Activated B cell treated with CpG ODN at 0.5 μM for 24 hours (primary cell): ENCODE measurements at regions not wholly inside any gene's neighbourhood (a gene's known extent, or its start where the extent isn't known, plus 50 kb on each side); places are given as distances from the start of the nearest gene placed in this dataset.

Source experiments
- ATAC-seq: fragments of 200-7000 bp; cut with Tn5 transposase; one replicate; pipeline ENCODE4 v1.10.0; 2021; ENCODE audit warnings: low read depth, mild to moderate bottlenecking, moderate library complexity
- CTCF ChIA-PET: fragments of 350-600 bp; sonication (Branson Sonifier 250); formaldehyde crosslinking; loops from one replicate; lab custom pipeline; 2021; ENCODE audit warnings: antibody characterized with exemption; lab: Charles Lee
- POLR2A ChIA-PET: fragments of 350-600 bp; sonication (Branson Sonifier 250); formaldehyde crosslinking; loops from one replicate; lab custom pipeline; 2021; ENCODE audit warnings: antibody characterized with exemption; lab: Charles Lee
- DNase-seq: peaks from one replicate; pipeline ENCODE4 v3.0.0; 2022
- H3K27ac Mint-ChIP-seq: one replicate; pipeline ENCODE4 v1.8.0; 2020; ENCODE audit warnings: mixed read lengths
- H3K27me3 Mint-ChIP-seq: one replicate; pipeline ENCODE4 v1.8.0; 2021; ENCODE audit warnings: mixed read lengths
- H3K36me3 Mint-ChIP-seq: one replicate; pipeline ENCODE4 v1.8.0; 2021; ENCODE audit warnings: low read depth, mixed read lengths
- H3K4me1 Mint-ChIP-seq: one replicate; pipeline ENCODE4 v1.8.0; 2021; ENCODE audit warnings: mixed read lengths
- H3K4me3 Mint-ChIP-seq: one replicate; pipeline ENCODE4 v1.8.0; 2020; ENCODE audit warnings: mild to moderate bottlenecking, mixed read lengths
- H3K9me3 Mint-ChIP-seq: one replicate; pipeline ENCODE4 v1.8.0; 2020; ENCODE audit warnings: mixed read lengths
- CTCF ChIP-seq: fragments of 200-600 bp; IDR thresholded peaks from one replicate; pipeline ENCODE4 v1.8.0; 2022; ENCODE audit warnings: antibody characterized with exemption, mild to moderate bottlenecking
- intact Hi-C: fragments of 100-400 bp; cut with micrococcal nuclease; formaldehyde crosslinking; loops from one replicate; pipeline ENCODE4 v1.15.1; 2024

- H3K27me3 Mint-ChIP-seq, result peaks cover 27% of the 10 kb centered on the region
- intact Hi-C loops, result no loop called here
- no peaks in the 10 kb centered on the region for H3K4me1 Mint-ChIP-seq
- no peaks in the 10 kb centered on the region for H3K36me3 Mint-ChIP-seq
- POLR2A ChIA-PET, result no interaction called here
- H3K27ac Mint-ChIP-seq, result no peak overlapping the region
- no peak for DNase-seq
- TF ChIP-seq CTCF, result no peak
- ATAC-seq, result no peak
- CTCF ChIA-PET, result no interaction called here
- H3K9me3 Mint-ChIP-seq, result peaks cover 2% of the 10 kb centered on the region
- H3K4me3 Mint-ChIP-seq, result no peak overlapping the region
Observed at GRCh38 chr11:31861011-31861410, 49.9 kb upstream of the PAX6 start.
